ENCODE measurements at regions not wholly inside any gene's neighbourhood (a gene's known extent, or its start where the extent isn't known, plus 50 kb on each side); places are given as distances from the start of the nearest gene placed in this dataset.
"Not testable (repeated sequence)": the region's sequence is repeated elsewhere in the genome, so short reads cannot be mapped to it uniquely, and the experiment has no call there.

- no peak for DNase-seq
- WGBS, 3 donors = 79 to 87% (median 82%) methylated on average over 3 of the region's 3 CpGs
- Histone ChIP-seq H3K9me3 (no peaks in the 10 kb centered on the region), H3K4me1 (ENCODE audit: insufficient read depth) (no peaks in the 10 kb centered on the region), H3K36me3 (no peaks in the 10 kb centered on the region), H3K4me3 (no peak overlapping the region), H3K27me3 (no peaks in the 10 kb centered on the region), H3K27ac (no peak overlapping the region)
- intact Hi-C loops (cut with DNase I) = loop anchor here in 1 of 4 donors (5.0 kb wide), 1 partner anchor 1385 kb away; no protein-coding TSS in a partner anchor
- TF ChIP-seq EP300 (IDR thresholded peaks at IDR 0.05) = no peak
- TF ChIP-seq POLR2A (IDR thresholded peaks at IDR 0.05) = no peak
- no peak for TF ChIP-seq CTCF (IDR thresholded peaks at IDR 0.05)
These were observed 91.4 kb downstream of the ACAA2 start for GRCh38 chr18:49721981-49722380.

GRCh38 chr18:49720944-49721343 is 92.4 kb downstream of the ACAA2 start:
- intact Hi-C loops (cut with DNase I) = loop anchor here in 1 of 4 donors (5.0 kb wide), 1 partner anchor 1386 kb away; no protein-coding TSS in a partner anchor
- WGBS, 3 donors = 89 to 91% (median 91%) methylated on average over 3 of the region's 3 CpGs
- not testable (repeated sequence) for H3K27me3 ChIP-seq; H3K27ac ChIP-seq; DNase-seq; H3K9me3 ChIP-seq; H3K36me3 ChIP-seq; H3K4me1 ChIP-seq (ENCODE audit: insufficient read depth); H3K4me3 ChIP-seq

- Histone ChIP-seq H3K27ac (no peak overlapping the region), H3K9me3 (no peaks in the 10 kb centered on the region), H3K4me1 (ENCODE audit: insufficient read depth) (no peaks in the 10 kb centered on the region), H3K36me3 (no peaks in the 10 kb centered on the region), H3K27me3 (no peaks in the 10 kb centered on the region), H3K4me3 (no peak overlapping the region)
- TF ChIP-seq CTCF (IDR thresholded peaks at IDR 0.05) (no peak), EP300 (IDR thresholded peaks at IDR 0.05) (no peak), POLR2A (IDR thresholded peaks at IDR 0.05) (no peak)
- WGBS, 3 donors = 76 to 81% (median 77%) methylated on average over 3 of the region's 3 CpGs
- DNase-seq = no peak
- intact Hi-C loops (cut with DNase I) = no loop called here
These were observed 95.7 kb downstream of the ACAA2 start for GRCh38 chr18:49717617-49718016.

GRCh38 chr18:49716035-49716434 is 97.3 kb downstream of the ACAA2 start:
- no peak for DNase-seq
- Histone ChIP-seq H3K27me3 (no peaks in the 10 kb centered on the region), H3K36me3 (no peaks in the 10 kb centered on the region), H3K27ac (no peak overlapping the region), H3K4me3 (no peak overlapping the region), H3K4me1 (ENCODE audit: insufficient read depth) (no peaks in the 10 kb centered on the region), H3K9me3 (no peaks in the 10 kb centered on the region)
- TF ChIP-seq CTCF (IDR thresholded peaks at IDR 0.05) (no peak), EP300 (IDR thresholded peaks at IDR 0.05) (no peak), POLR2A (IDR thresholded peaks at IDR 0.05) (no peak)
- intact Hi-C loops (cut with DNase I) = no loop called here
- 50 to 64% (median 54%) methylated on average over 6 of the region's 6 CpGs for WGBS, 3 donors

- 8 to 15% (median 14%) methylated on average over 2 of the region's 2 CpGs for WGBS, 3 donors
- intact Hi-C loops (cut with DNase I) = no loop called here
These were observed 104.0 kb downstream of the ACAA2 start for GRCh38 chr18:49709347-49709690.

More at GRCh38 chr18:49709347-49709690, 104.0 kb downstream of the ACAA2 start:
- no peak for DNase-seq
- Histone ChIP-seq H3K27ac (no peak overlapping the region), H3K9me3 (no peaks in the 10 kb centered on the region), H3K36me3 (no peaks in the 10 kb centered on the region), H3K4me1 (ENCODE audit: insufficient read depth) (no peaks in the 10 kb centered on the region), H3K27me3 (no peaks in the 10 kb centered on the region), H3K4me3 (no peak overlapping the region)
- TF ChIP-seq CTCF (IDR thresholded peaks at IDR 0.05) = no peak

All from ovary (tissue), 7 donors.